HPDE6-E6E7 (cell line): ENCODE measurements at regions not wholly inside any gene's neighbourhood (a gene's known extent, or its start where the extent isn't known, plus 50 kb on each side); places are given as distances from the start of the nearest gene placed in this dataset.

Experiments used
- DNase-seq: peaks from one replicate; pipeline ENCODE4 v3.0.0; 2011; ENCODE audit warnings: missing footprints; ENCODE audit errors: extremely low spot score

GRCh38 chr11:123378096-123378495, 52.0 kb upstream of the GRAMD1B start:
- DNase-seq = no peak

- no peak for DNase-seq
These were observed 52.7 kb upstream of the GRAMD1B start for GRCh38 chr11:123377355-123377754.

GRCh38 chr11:123375832-123376231, 54.2 kb upstream of the GRAMD1B start:
- no peak for DNase-seq

GRCh38 chr11:123374622-123374968, 55.5 kb upstream of the GRAMD1B start:
- no peak for DNase-seq

- DNase-seq = no peak
These were observed 56.1 kb upstream of the GRAMD1B start for GRCh38 chr11:123373754-123374621.

- DNase-seq = no peak
These were observed 58.4 kb upstream of the GRAMD1B start for GRCh38 chr11:123371506-123372297.

- DNase-seq = no peak
These were observed 63.1 kb upstream of the GRAMD1B start for GRCh38 chr11:123366924-123367323.

- DNase-seq = no peak
These were observed 64.1 kb upstream of the GRAMD1B start for GRCh38 chr11:123365955-123366354.

- no peak for DNase-seq
These were observed 66.0 kb upstream of the GRAMD1B start for GRCh38 chr11:123364080-123364479.

GRCh38 chr11:123363556-123363955, 66.5 kb upstream of the GRAMD1B start:
- DNase-seq = no peak

- DNase-seq = no peak
These were observed 67.1 kb upstream of the GRAMD1B start for GRCh38 chr11:123362941-123363340.

GRCh38 chr11:123362186-123362585, 67.9 kb upstream of the GRAMD1B start:
- DNase-seq = no peak

- no peak for DNase-seq
These were observed 69.0 kb upstream of the GRAMD1B start for GRCh38 chr11:123361110-123361509.

- DNase-seq = no peak
These were observed 69.7 kb upstream of the GRAMD1B start for GRCh38 chr11:123360267-123360936.

- DNase-seq = no peak
These were observed 71.9 kb upstream of the GRAMD1B start for GRCh38 chr11:123357990-123358827.

- DNase-seq = no peak
These were observed 72.6 kb upstream of the GRAMD1B start for GRCh38 chr11:123357353-123357989.

GRCh38 chr11:123356539-123356938, 73.5 kb upstream of the GRAMD1B start:
- no peak for DNase-seq

- no peak for DNase-seq
These were observed 75.6 kb upstream of the GRAMD1B start for GRCh38 chr11:123354371-123354975.

GRCh38 chr11:123351375-123351774, 78.7 kb upstream of the GRAMD1B start:
- no peak for DNase-seq

- DNase-seq = no peak
These were observed 80.7 kb upstream of the GRAMD1B start for GRCh38 chr11:123349382-123349781.
